NCI-H2196 (cell line): ENCODE measurements at regions not wholly inside any gene's neighbourhood (a gene's known extent, or its start where the extent isn't known, plus 50 kb on each side); places are given as distances from the start of the nearest gene placed in this dataset.

Experiments
- DNase-seq: peaks from one replicate; lab custom pipeline; 2025; ENCODE audit not compliant: unreplicated experiment; lab: John Stamatoyannopoulos, UW

GRCh38 chr9:78559449-78559885, 262.5 kb downstream of the PSAT1 start:
- DNase-seq = no peak

GRCh38 chr9:78562021-78562420, 265.1 kb downstream of the PSAT1 start:
- DNase-seq = no peak

DNA sequence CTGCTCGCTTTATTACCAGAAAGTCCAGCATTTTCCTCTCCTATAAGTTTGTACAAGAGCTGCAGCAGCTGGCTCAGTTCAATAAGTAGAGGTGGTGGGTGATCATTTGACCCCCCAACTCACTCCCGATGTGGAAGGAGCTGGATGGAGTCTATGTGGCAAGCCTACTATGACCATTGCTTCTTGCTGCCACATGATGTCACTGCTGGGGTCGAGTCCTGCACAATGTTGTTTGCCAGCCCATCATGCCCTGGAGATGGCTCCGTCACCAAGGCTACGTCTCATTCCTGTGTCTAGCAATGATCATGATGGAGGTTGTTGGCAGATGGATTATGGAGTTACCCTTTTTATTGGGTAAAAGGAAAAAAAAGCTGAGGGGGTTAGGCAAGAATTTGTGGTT, 266.3 kb downstream of the PSAT1 start:
- no peak for DNase-seq

- no peak for DNase-seq
Measured at GRCh38 chr9:78565481-78565880, 268.6 kb downstream of the PSAT1 start.

- no peak for DNase-seq
Measured at GRCh38 chr9:78566521-78566920, 269.6 kb downstream of the PSAT1 start.

- DNase-seq = no peak
Measured at GRCh38 chr9:78566948-78567675, 270.2 kb downstream of the PSAT1 start.

DNA sequence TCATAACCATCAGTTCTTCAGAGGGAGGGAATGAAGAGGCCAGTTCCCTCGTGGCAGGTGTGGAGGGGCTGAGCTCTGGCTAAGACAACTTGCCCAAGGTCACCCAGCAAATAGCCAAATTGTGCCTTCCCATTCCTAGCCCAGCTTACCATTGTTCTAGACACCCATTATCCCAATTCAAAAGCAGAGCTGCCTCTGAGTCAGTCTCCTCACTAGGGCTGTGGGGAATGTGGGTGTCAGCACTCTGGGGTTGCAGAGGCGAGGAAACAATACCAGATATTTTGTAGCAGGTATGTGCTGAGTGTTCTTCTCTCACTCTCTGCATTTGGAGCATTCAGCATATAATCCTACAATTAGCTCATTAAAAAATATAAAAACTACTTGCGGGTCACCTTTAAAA, 270.8 kb downstream of the PSAT1 start:
- no peak for DNase-seq

- DNase-seq = no peak
Measured at GRCh38 chr9:78568774-78569173, 271.8 kb downstream of the PSAT1 start.

- no peak for DNase-seq
Measured at GRCh38 chr9:78572266-78572665, 275.3 kb downstream of the PSAT1 start.

DNA sequence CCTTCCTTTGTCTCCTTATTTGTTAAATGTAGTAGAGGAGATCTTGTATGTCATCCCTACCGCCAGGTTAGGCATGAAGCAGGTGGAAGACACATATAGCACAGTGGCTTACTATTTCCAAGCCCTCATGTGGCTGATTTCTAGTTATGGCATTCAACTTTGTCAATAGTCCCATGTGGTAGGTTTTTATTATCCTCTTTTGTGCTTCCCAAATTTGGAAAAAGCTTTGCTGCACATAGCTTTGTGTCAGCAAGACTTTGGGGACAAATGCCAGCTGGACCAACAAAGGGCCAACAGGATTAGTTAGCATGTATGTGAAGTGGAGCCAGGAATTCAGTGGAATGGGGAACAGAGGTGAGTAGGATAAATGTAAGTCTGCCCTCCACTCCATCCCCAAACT, 276.3 kb downstream of the PSAT1 start:
- DNase-seq = no peak

DNA sequence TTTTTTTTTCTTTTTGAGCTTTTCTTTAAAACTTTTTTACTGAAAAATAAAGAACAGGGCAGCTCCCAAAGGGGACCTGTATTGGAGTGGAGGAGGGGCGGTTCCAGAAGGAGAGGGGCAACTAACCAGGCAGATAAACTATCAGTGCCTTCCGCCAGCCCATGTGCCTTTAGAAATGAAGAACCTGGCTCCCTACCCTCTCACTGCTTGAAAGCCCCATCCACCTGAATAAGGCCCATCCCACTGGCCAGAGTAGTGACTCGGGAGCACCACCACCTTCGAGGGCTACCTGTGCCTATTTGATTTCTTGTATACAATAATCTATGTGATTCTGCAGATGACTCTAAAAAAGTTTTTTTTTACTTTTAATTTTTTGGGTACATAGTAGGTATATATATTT, 276.7 kb downstream of the PSAT1 start:
- DNase-seq = no peak

- no peak for DNase-seq
Measured at GRCh38 chr9:78574354-78575045, 277.6 kb downstream of the PSAT1 start.

GRCh38 chr9:78575081-78575480, 278.2 kb downstream of the PSAT1 start:
- DNase-seq = no peak

DNA sequence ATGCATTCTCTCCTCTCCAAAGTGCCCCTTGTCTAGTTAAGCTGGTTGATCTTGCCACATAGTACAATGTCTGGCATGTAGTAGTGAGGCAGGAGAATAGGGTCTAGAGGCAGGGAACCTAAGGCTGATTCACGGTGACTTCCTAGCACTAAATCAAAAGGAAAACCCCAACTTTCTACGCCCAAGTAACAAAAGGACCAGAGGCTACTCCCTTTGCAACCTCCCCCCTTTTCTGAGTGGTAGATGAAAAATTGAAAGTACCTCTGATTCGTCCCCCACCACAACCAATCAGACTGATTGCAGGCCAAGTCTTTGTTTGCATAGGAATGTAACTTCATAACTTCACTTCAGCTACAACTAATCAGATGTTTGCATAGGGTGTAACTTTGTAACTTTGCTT, 278.8 kb downstream of the PSAT1 start:
- no peak for DNase-seq

DNA sequence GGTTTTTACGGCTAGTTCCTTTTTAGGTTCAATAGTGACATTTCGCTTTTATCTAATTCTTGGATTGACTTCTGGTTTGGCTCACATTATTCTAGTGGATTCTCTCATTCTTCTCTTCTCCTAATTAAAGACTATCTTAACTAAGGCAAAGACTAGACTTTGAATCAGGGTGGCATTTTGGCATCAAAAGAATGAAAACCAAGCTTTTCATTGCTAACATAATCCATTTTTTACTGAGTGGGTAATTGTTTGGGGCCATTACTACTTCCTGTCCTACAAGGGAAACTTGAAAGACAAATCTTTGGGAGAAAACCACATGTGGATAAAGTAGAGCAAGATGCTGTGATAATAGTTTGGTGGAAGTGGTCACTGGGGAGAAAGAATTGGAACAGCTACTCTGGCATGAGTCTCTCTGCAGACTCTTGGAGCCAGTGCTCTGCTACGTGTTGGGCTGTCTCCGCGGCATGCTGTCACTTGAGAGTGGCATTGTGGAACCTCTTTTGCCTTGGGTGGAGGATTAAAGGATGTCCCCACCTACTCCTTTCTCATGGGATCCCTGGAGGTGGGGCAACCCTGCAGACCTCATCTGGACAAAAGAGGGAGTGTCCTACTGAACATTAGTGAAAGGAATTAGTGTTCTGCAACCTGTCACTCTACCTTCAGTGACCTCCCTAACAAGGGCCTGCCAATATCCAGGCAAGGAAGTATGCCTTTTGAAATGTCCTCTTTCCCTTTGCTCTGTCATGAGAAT, 280.4 kb downstream of the PSAT1 start:
- no peak for DNase-seq

GRCh38 chr9:78578072-78578471, 281.1 kb downstream of the PSAT1 start:
- no peak for DNase-seq

DNA sequence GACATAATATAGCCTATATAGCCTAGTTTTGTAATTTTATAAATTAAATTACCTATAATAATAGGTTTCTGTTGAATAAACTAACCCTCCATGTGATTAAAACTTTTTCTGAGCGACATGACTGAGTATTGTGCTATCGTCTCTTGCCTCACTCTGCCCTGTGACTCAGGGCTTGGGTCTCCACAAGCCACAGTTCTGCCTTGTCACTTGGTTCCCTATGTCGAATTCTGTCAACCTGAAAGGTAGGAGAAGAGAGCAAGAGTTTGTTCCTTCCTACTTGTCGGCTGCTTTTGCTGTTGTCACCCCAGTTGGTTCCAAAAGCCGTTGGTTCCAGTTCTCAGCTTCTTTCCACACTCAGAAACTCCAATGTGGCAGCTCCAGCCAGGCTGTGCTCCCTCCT, 285.9 kb downstream of the PSAT1 start:
- DNase-seq = no peak

GRCh38 chr9:78584589-78584988, 287.7 kb downstream of the PSAT1 start:
- DNase-seq = no peak

DNA sequence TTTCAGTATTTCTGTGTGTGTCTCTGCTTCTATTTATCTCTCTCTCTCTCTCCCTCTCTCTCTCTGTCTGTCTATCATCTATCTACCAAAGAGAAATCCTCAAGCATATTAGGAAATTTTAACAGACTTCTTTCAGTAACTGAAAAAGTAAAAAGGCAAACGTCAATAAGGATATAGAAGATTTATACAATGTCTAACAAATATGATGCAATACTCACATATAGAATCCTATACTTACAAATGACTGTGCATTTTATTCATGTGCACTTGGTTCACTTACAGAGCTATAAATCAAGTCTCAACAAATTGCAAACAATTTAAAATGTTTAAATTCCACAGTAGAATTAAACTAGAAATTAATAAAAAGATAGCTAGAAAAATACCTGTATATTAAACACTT, 289.0 kb downstream of the PSAT1 start:
- DNase-seq = no peak

- no peak for DNase-seq
Measured at GRCh38 chr9:78590068-78590467, 293.1 kb downstream of the PSAT1 start.

DNA sequence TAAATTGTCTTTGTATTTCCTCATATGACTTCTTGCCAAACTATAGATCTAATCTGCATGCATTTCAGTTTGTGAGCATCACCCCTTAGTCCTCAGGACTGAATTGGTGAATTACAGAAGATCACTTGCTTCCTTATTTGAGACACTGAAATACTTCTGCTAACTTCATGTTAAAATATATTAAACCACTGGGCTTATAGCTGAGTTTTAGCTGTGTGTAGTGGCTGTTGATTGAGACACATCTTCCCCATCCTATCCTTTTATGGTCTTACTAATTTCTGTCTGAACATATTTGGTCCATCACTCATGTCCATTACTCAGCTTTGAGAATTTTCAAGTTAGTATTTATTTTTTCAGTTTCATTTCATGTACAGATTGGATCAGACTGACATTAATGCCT, 295.9 kb downstream of the PSAT1 start:
- DNase-seq = no peak
